GM06990 (cell line): ENCODE measurements at regions not wholly inside any gene's neighbourhood (a gene's known extent, or its start where the extent isn't known, plus 50 kb on each side); places are given as distances from the start of the nearest gene placed in this dataset.
"Not testable (repeated sequence)": the region's sequence is repeated elsewhere in the genome, so short reads cannot be mapped to it uniquely, and the experiment has no call there.

ENCODE experiments used
- DNase-seq: peaks from one replicate; pipeline ENCODE4 v3.0.0-alpha.2; 2011; ENCODE audit not compliant: insufficient read length; ENCODE audit errors: extremely low read depth
- H3K27me3 ChIP-seq: replicated peaks from 2 replicates; pipeline ENCODE4 v1.6.0; 2011; ENCODE audit warnings: low read length; ENCODE audit not compliant: control insufficient read depth, insufficient read depth
- H3K36me3 ChIP-seq: 2 replicates; pipeline ENCODE4 v1.5.1; 2011; ENCODE audit warnings: low read length; ENCODE audit not compliant: control insufficient read depth, insufficient read depth
- H3K4me3 ChIP-seq: replicated peaks from 2 replicates; pipeline ENCODE4 v1.5.1; 2011; ENCODE audit warnings: low read depth, mild to moderate bottlenecking, control low read depth, low read length
- CTCF ChIP-seq: IDR thresholded peaks from 2 replicates; pipeline ENCODE4 v1.5.1; 2011; ENCODE audit warnings: low read length, control low read depth, mild to moderate bottlenecking, inconsistent platforms; ENCODE audit not compliant: insufficient read depth, poor library complexity, severe bottlenecking

GRCh38 chr14:99995700-99996356 is 69.4 kb upstream of the EVL start:
- Histone ChIP-seq H3K27me3 (no peaks in the 10 kb centered on the region), H3K4me3 (no peak overlapping the region), H3K36me3 (no peaks in the 10 kb centered on the region)
- DNase-seq = peak; percentile 57
- TF ChIP-seq CTCF = peak; percentile 90

GRCh38 chr14:99996951-99997571 is 68.2 kb upstream of the EVL start:
- no peak for DNase-seq
- Histone ChIP-seq H3K4me3 (no peak overlapping the region), H3K27me3 (no peaks in the 10 kb centered on the region), H3K36me3 (no peaks in the 10 kb centered on the region)
- TF ChIP-seq CTCF = no peak

- not testable (repeated sequence) for H3K27me3 ChIP-seq, DNase-seq, H3K4me3 ChIP-seq, H3K36me3 ChIP-seq
Observed at GRCh38 chr14:100000398-100000797, 64.8 kb upstream of the EVL start.

GRCh38 chr14:100004392-100004791 is 60.8 kb upstream of the EVL start:
- no peak for TF ChIP-seq CTCF

GRCh38 chr14:100007254-100007653 is 58.0 kb upstream of the EVL start:
- no peak for DNase-seq
- Histone ChIP-seq H3K4me3 (no peak overlapping the region), H3K36me3 (no peaks in the 10 kb centered on the region), H3K27me3 (no peaks in the 10 kb centered on the region)
- no peak for TF ChIP-seq CTCF

More at GRCh38 chr14:100004392-100004791, 60.8 kb upstream of the EVL start:
- DNase-seq = no peak
- Histone ChIP-seq H3K4me3 (no peak overlapping the region), H3K36me3 (no peaks in the 10 kb centered on the region), H3K27me3 (no peaks in the 10 kb centered on the region)

- H3K36me3 ChIP-seq, DNase-seq, H3K27me3 ChIP-seq, H3K4me3 ChIP-seq: not testable (repeated sequence)
Observed at GRCh38 chr14:100009802-100010201, 55.4 kb upstream of the EVL start.
